SJCRH30 (cell line): ENCODE measurements at regions not wholly inside any gene's neighbourhood (a gene's known extent, or its start where the extent isn't known, plus 50 kb on each side); places are given as distances from the start of the nearest gene placed in this dataset.
A peak's percentile ranks its signal among the peaks of the same experiment; 100 is the strongest.
"Not testable (repeated sequence)": the region's sequence is repeated elsewhere in the genome, so short reads cannot be mapped to it uniquely, and the experiment has no call there.

ENCODE experiments used
- DNase-seq, 2 experiments: peaks; one replicate each; pipeline ENCODE4 v3.0.0-alpha.2; 2015 to 2020
- H3K27ac ChIP-seq: fragments of 250-450 bp; sonication (Bioruptor Pico); 2 replicates; pipeline ENCODE4 v1.5.1; 2020; ENCODE audit warnings: mild to moderate bottlenecking, moderate library complexity
- H3K27me3 ChIP-seq: fragments of 250-450 bp; sonication (Bioruptor Pico); 2 replicates; pipeline ENCODE4 v1.5.1; 2020; ENCODE audit warnings: mild to moderate bottlenecking, moderate library complexity
- H3K36me3 ChIP-seq: fragments of 250-450 bp; sonication (Bioruptor Pico); 2 replicates; pipeline ENCODE4 v1.5.1; 2020; ENCODE audit warnings: mild to moderate bottlenecking, moderate library complexity
- H3K4me1 ChIP-seq: fragments of 250-450 bp; sonication (Bioruptor Pico); 2 replicates; pipeline ENCODE4 v1.5.1; 2020; ENCODE audit warnings: mild to moderate bottlenecking, moderate library complexity
- H3K4me3 ChIP-seq: fragments of 250-450 bp; sonication (Bioruptor Pico); 2 replicates; pipeline ENCODE4 v1.5.1; 2020; ENCODE audit warnings: mild to moderate bottlenecking, moderate library complexity
- H3K9me3 ChIP-seq: fragments of 250-450 bp; sonication (Bioruptor Pico); replicated peaks from 2 replicates; pipeline ENCODE4 v1.5.1; 2020; ENCODE audit warnings: mild to moderate bottlenecking, moderate library complexity

GRCh38 chr3:191972714-191973398 lies 511.9 kb downstream of the PYDC2 start:
- Histone ChIP-seq H3K27ac (no peak overlapping the region), H3K36me3 (no peaks in the 10 kb centered on the region), H3K9me3 (no peaks in the 10 kb centered on the region), H3K4me1 (no peaks in the 10 kb centered on the region), H3K27me3 (no peaks in the 10 kb centered on the region), H3K4me3 (no peak overlapping the region)
- no peak for DNase-seq

- DNase-seq = peak; percentile 36 to 51
- no peaks in the 10 kb centered on the region for H3K27me3 ChIP-seq
- no peak overlapping the region for H3K4me3 ChIP-seq
- H3K27ac ChIP-seq = no peak overlapping the region
- no peaks in the 10 kb centered on the region for H3K9me3 ChIP-seq
- H3K4me1 ChIP-seq = no peaks in the 10 kb centered on the region
- no peaks in the 10 kb centered on the region for H3K36me3 ChIP-seq
These were observed 512.9 kb downstream of the PYDC2 start for GRCh38 chr3:191973820-191974219.

GRCh38 chr3:191975936-191976335 lies 515.0 kb downstream of the PYDC2 start:
- Histone ChIP-seq H3K9me3 (no peaks in the 10 kb centered on the region), H3K27ac (no peak overlapping the region), H3K36me3 (no peaks in the 10 kb centered on the region), H3K4me1 (no peaks in the 10 kb centered on the region), H3K27me3 (no peaks in the 10 kb centered on the region), H3K4me3 (no peak overlapping the region)
- DNase-seq = no peak

- Histone ChIP-seq H3K4me1 (no peaks in the 10 kb centered on the region), H3K4me3 (no peak overlapping the region), H3K9me3 (no peaks in the 10 kb centered on the region), H3K36me3 (no peaks in the 10 kb centered on the region), H3K27ac (no peak overlapping the region), H3K27me3 (no peaks in the 10 kb centered on the region)
- no peak for DNase-seq
These were observed 519.5 kb downstream of the PYDC2 start for GRCh38 chr3:191980443-191980842.

GRCh38 chr3:191982481-191982880 lies 521.5 kb downstream of the PYDC2 start:
- no peak for DNase-seq
- H3K27ac ChIP-seq = no peak overlapping the region
- no peaks in the 10 kb centered on the region for H3K4me1 ChIP-seq
- H3K36me3 ChIP-seq = no peaks in the 10 kb centered on the region
- H3K27me3 ChIP-seq = no peaks in the 10 kb centered on the region
- no peak overlapping the region for H3K4me3 ChIP-seq
- no peaks in the 10 kb centered on the region for H3K9me3 ChIP-seq

GRCh38 chr3:191985691-191986090 lies 524.7 kb downstream of the PYDC2 start:
- H3K4me1 ChIP-seq = no peaks in the 10 kb centered on the region
- no peaks in the 10 kb centered on the region for H3K27me3 ChIP-seq
- H3K9me3 ChIP-seq = no peaks in the 10 kb centered on the region
- no peak overlapping the region for H3K27ac ChIP-seq
- H3K4me3 ChIP-seq = no peak overlapping the region
- no peaks in the 10 kb centered on the region for H3K36me3 ChIP-seq
- no peak for DNase-seq

GRCh38 chr3:191987831-191988350 lies 526.9 kb downstream of the PYDC2 start:
- no peaks in the 10 kb centered on the region for H3K27me3 ChIP-seq
- H3K9me3 ChIP-seq = no peaks in the 10 kb centered on the region
- H3K4me3 ChIP-seq = no peak overlapping the region
- no peaks in the 10 kb centered on the region for H3K36me3 ChIP-seq
- H3K27ac ChIP-seq = no peak overlapping the region
- no peak for DNase-seq
- no peaks in the 10 kb centered on the region for H3K4me1 ChIP-seq

- DNase-seq, H3K4me3 ChIP-seq, H3K4me1 ChIP-seq: not testable (repeated sequence)
These were observed 533.0 kb downstream of the PYDC2 start for GRCh38 chr3:191993952-191994351.

GRCh38 chr3:191997093-191997492 lies 536.1 kb downstream of the PYDC2 start:
- DNase-seq = no peak
- Histone ChIP-seq H3K9me3 (no peaks in the 10 kb centered on the region), H3K27me3 (no peaks in the 10 kb centered on the region), H3K27ac (no peak overlapping the region), H3K4me1 (no peaks in the 10 kb centered on the region), H3K4me3 (no peak overlapping the region), H3K36me3 (no peaks in the 10 kb centered on the region)

More at GRCh38 chr3:191993952-191994351, 533.0 kb downstream of the PYDC2 start:
- H3K36me3 ChIP-seq, H3K9me3 ChIP-seq, H3K27ac ChIP-seq, H3K27me3 ChIP-seq: not testable (repeated sequence)

- no peaks in the 10 kb centered on the region for H3K27me3 ChIP-seq
- no peaks in the 10 kb centered on the region for H3K9me3 ChIP-seq
- no peak for DNase-seq
- no peak overlapping the region for H3K27ac ChIP-seq
- H3K4me3 ChIP-seq = no peak overlapping the region
- H3K4me1 ChIP-seq = no peaks in the 10 kb centered on the region
- H3K36me3 ChIP-seq = no peaks in the 10 kb centered on the region
These were observed 536.8 kb downstream of the PYDC2 start for GRCh38 chr3:191997579-191998268.

- Histone ChIP-seq H3K4me3 (no peak overlapping the region), H3K27ac (no peak overlapping the region), H3K36me3 (no peaks in the 10 kb centered on the region), H3K9me3 (no peaks in the 10 kb centered on the region), H3K27me3 (no peaks in the 10 kb centered on the region), H3K4me1 (no peaks in the 10 kb centered on the region)
- no peak for DNase-seq
These were observed 540.3 kb downstream of the PYDC2 start for GRCh38 chr3:192001218-192001617.

GRCh38 chr3:192005989-192006388 lies 545.0 kb downstream of the PYDC2 start:
- Histone ChIP-seq H3K9me3 (no peaks in the 10 kb centered on the region), H3K27ac (no peak overlapping the region), H3K36me3 (no peaks in the 10 kb centered on the region), H3K4me3 (no peak overlapping the region), H3K27me3 (no peaks in the 10 kb centered on the region), H3K4me1 (no peaks in the 10 kb centered on the region)
- DNase-seq = no peak

GRCh38 chr3:192009903-192010302 lies 548.9 kb downstream of the PYDC2 start:
- Histone ChIP-seq H3K27me3 (no peaks in the 10 kb centered on the region), H3K4me3 (no peak overlapping the region)

GRCh38 chr3:192010490-192010889 lies 549.5 kb downstream of the PYDC2 start:
- Histone ChIP-seq H3K27ac (no peak overlapping the region), H3K4me1 (no peaks in the 10 kb centered on the region), H3K4me3 (no peak overlapping the region), H3K27me3 (no peaks in the 10 kb centered on the region), H3K9me3 (no peaks in the 10 kb centered on the region), H3K36me3 (no peaks in the 10 kb centered on the region)
- DNase-seq = no peak

More at GRCh38 chr3:192009903-192010302, 548.9 kb downstream of the PYDC2 start:
- no peaks in the 10 kb centered on the region for H3K36me3 ChIP-seq
- no peaks in the 10 kb centered on the region for H3K4me1 ChIP-seq
- no peaks in the 10 kb centered on the region for H3K9me3 ChIP-seq
- no peak overlapping the region for H3K27ac ChIP-seq
- DNase-seq = no peak

GRCh38 chr3:192011137-192011536 lies 550.2 kb downstream of the PYDC2 start:
- H3K36me3 ChIP-seq = no peaks in the 10 kb centered on the region
- no peaks in the 10 kb centered on the region for H3K9me3 ChIP-seq
- no peaks in the 10 kb centered on the region for H3K4me1 ChIP-seq
- H3K27ac ChIP-seq = no peak overlapping the region
- DNase-seq = no peak
- H3K4me3 ChIP-seq = no peak overlapping the region
- H3K27me3 ChIP-seq = no peaks in the 10 kb centered on the region
